ENCODE measurements at regions not wholly inside any gene's neighbourhood (a gene's known extent, or its start where the extent isn't known, plus 50 kb on each side); places are given as distances from the start of the nearest gene placed in this dataset.

- no peak for TF ChIP-seq CTCF (IDR thresholded peaks at IDR 0.05)
- TF ChIP-seq POLR2A (IDR thresholded peaks at IDR 0.05): no peak
These were observed 1286.4 kb downstream of the GRIK2 start for GRCh38 chr6:102679865-102680264.

Data from testis (tissue), 2 donors.